HG03565 (cell line): ENCODE measurements at regions not wholly inside any gene's neighbourhood (a gene's known extent, or its start where the extent isn't known, plus 50 kb on each side); places are given as distances from the start of the nearest gene placed in this dataset.

Experiments
- ATAC-seq: cut with Tn5 transposase; IDR thresholded peaks from one replicate; pipeline ENCODE4 v1.9.1; 2021; ENCODE audit warnings: mild to moderate bottlenecking, moderate library complexity; ENCODE audit not compliant: unreplicated experiment

GRCh38 chr3:25377042-25377441 is 51.0 kb upstream of the RARB start:
- no peak for ATAC-seq
